GM18507 (cell line): ENCODE measurements at regions not wholly inside any gene's neighbourhood (a gene's known extent, or its start where the extent isn't known, plus 50 kb on each side); places are given as distances from the start of the nearest gene placed in this dataset.
A peak's percentile ranks its signal among the peaks of the same experiment; 100 is the strongest.

Experiments used
- DNase-seq: peaks from one replicate; pipeline ENCODE4 v3.0.0; 2011; ENCODE audit warnings: low read depth; ENCODE audit not compliant: insufficient read length; ENCODE audit errors: extremely low spot score
- FAIRE-seq: peaks from 2 replicates; lab custom pipeline; 2011; peaks lifted over from hg19 to GRCh38; lab: Jason Lieb, UNC

- no peak for DNase-seq
- no peak for FAIRE-seq
These were observed 534.7 kb downstream of the CAAP1 start for GRCh38 chr9:26357803-26358344.

GRCh38 chr9:26356491-26356890 is 536.1 kb downstream of the CAAP1 start:
- DNase-seq (no peak), FAIRE-seq (no peak)

GRCh38 chr9:26346942-26347477 is 545.6 kb downstream of the CAAP1 start:
- no peak for FAIRE-seq
- DNase-seq: no peak

- DNase-seq: no peak
- FAIRE-seq: no peak
These were observed 551.1 kb downstream of the CAAP1 start for GRCh38 chr9:26341545-26341944.

GRCh38 chr9:26339796-26340195 is 552.8 kb downstream of the CAAP1 start:
- no peak for FAIRE-seq
- no peak for DNase-seq

- FAIRE-seq (no peak), DNase-seq (no peak)
These were observed 557.5 kb downstream of the CAAP1 start for GRCh38 chr9:26335116-26335515.

- FAIRE-seq: no peak
- DNase-seq: no peak
These were observed 557.9 kb downstream of the CAAP1 start for GRCh38 chr9:26334706-26335105.

GRCh38 chr9:26331223-26331622 is 561.4 kb downstream of the CAAP1 start:
- FAIRE-seq (no peak), DNase-seq (no peak)

GRCh38 chr9:26329974-26330373 is 562.6 kb downstream of the CAAP1 start:
- FAIRE-seq (no peak), DNase-seq (no peak)

GRCh38 chr9:26326563-26326962 is 566.0 kb downstream of the CAAP1 start:
- FAIRE-seq: peak; percentile 61
- DNase-seq: no peak

GRCh38 chr9:26325444-26325829 is 567.2 kb downstream of the CAAP1 start:
- no peak for FAIRE-seq
- no peak for DNase-seq

- FAIRE-seq: no peak
These were observed 567.7 kb downstream of the CAAP1 start for GRCh38 chr9:26324786-26325443.

GRCh38 chr9:26321935-26322334 is 570.7 kb downstream of the CAAP1 start:
- FAIRE-seq (no peak), DNase-seq (no peak)

More at GRCh38 chr9:26324786-26325443, 567.7 kb downstream of the CAAP1 start:
- no peak for DNase-seq

- no peak for DNase-seq
- no peak for FAIRE-seq
These were observed 572.7 kb downstream of the CAAP1 start for GRCh38 chr9:26319859-26320258.

GRCh38 chr9:26313108-26313507 is 579.5 kb downstream of the CAAP1 start:
- no peak for FAIRE-seq
- DNase-seq: no peak

- no peak for FAIRE-seq
These were observed 581.1 kb downstream of the CAAP1 start for GRCh38 chr9:26311463-26311995.

GRCh38 chr9:26310294-26310693 is 582.3 kb downstream of the CAAP1 start:
- DNase-seq: no peak

More at GRCh38 chr9:26311463-26311995, 581.1 kb downstream of the CAAP1 start:
- DNase-seq: no peak

GRCh38 chr9:26308328-26308727 is 584.3 kb downstream of the CAAP1 start:
- no peak for FAIRE-seq
- DNase-seq: no peak

More at GRCh38 chr9:26310294-26310693, 582.3 kb downstream of the CAAP1 start:
- FAIRE-seq: no peak

GRCh38 chr9:26301659-26302058 is 590.9 kb downstream of the CAAP1 start:
- FAIRE-seq (no peak), DNase-seq (no peak)

- DNase-seq (no peak), FAIRE-seq (no peak)
These were observed 591.6 kb downstream of the CAAP1 start for GRCh38 chr9:26301046-26301445.
